ENCODE measurements at regions not wholly inside any gene's neighbourhood (a gene's known extent, or its start where the extent isn't known, plus 50 kb on each side); places are given as distances from the start of the nearest gene placed in this dataset.
"Not testable (repeated sequence)": the region's sequence is repeated elsewhere in the genome, so short reads cannot be mapped to it uniquely, and the experiment has no call there.

DNA sequence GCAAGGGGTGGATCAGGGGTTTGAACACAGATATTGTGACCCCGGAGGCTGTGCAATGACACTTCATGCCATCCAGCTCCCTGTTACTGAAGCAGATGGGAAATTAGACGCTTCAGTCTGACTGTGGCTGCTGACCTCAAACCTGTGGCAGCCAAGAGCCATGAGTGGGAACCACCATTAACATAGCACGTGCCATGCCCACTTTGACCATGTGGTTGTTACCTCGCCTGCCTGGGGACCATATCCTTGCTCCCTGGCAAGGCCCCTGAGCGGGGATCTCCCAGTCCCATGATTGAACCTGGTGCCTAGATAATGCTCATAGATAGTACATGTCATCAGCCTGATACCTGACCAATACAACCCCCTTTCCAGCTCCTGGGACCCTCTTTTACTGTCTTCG, 68.9 kb downstream of the CYP26B1 start:
- no peak for TF ChIP-seq ZFX (IDR thresholded peaks at IDR 0.05; ENCODE audit: borderline replicate concordance)
- TF ChIP-seq CTCF (IDR thresholded peaks at IDR 0.05), result no peak
- no peak overlapping the region for H3K27ac ChIP-seq

DNA sequence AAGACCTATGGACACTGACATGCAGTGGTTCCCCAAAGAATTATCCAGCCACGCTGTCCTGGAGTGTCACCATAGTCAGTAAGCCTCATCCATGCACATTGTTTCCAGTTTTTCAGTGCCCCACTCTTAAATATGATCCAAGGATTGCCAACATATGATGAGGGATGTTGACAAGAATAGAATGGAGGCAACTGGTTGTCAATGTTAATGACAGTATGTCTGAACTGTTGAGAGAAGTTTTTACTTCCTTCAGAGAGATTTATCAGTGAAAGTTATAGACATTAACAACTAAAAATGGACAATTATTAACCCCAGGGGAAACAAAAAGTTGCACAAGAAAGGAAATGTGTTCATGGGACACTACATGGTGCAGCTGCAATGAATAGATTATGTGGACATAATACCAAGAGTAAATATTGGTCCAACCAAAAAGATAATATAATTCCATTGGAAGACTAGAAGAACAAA, 69.9 kb downstream of the CYP26B1 start:
- TF ChIP-seq CTCF (IDR thresholded peaks at IDR 0.05) (no peak), ZFX (IDR thresholded peaks at IDR 0.05; ENCODE audit: borderline replicate concordance) (no peak)
- H3K27ac ChIP-seq, result no peak overlapping the region

DNA sequence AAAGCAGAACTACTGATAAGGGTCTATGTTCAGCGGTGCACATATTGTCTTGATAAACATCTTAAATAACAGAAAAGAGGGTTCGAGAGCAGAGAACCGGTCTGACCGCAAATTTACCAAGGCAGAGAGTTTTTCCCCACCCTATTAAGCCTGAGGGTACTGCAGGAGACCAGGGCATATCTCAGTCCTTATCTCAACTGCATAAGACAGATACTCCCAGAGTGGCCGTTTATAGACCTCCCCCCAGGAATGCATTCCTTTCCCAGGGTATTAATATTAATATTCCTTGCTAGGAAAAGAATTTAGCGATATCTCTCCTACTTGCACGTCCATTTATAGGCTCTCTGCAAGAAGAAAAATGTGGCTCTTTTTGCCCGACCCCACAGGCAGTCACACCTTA, 74.3 kb downstream of the CYP26B1 start:
- H3K27ac ChIP-seq, result not testable (repeated sequence)

- H3K27ac ChIP-seq, result not testable (repeated sequence)
These were observed 83.5 kb downstream of the CYP26B1 start for GRCh38 chr2:72064197-72064596.

- no peak for TF ChIP-seq ZFX (IDR thresholded peaks at IDR 0.05; ENCODE audit: borderline replicate concordance)
- H3K27ac ChIP-seq, result no peak overlapping the region
These were observed 85.3 kb downstream of the CYP26B1 start for GRCh38 chr2:72062336-72062735.

GRCh38 chr2:72057308-72057707, 90.4 kb downstream of the CYP26B1 start:
- TF ChIP-seq CTCF (IDR thresholded peaks at IDR 0.05), result no peak
- TF ChIP-seq ZFX (IDR thresholded peaks at IDR 0.05; ENCODE audit: borderline replicate concordance), result no peak
- H3K27ac ChIP-seq, result no peak overlapping the region

DNA sequence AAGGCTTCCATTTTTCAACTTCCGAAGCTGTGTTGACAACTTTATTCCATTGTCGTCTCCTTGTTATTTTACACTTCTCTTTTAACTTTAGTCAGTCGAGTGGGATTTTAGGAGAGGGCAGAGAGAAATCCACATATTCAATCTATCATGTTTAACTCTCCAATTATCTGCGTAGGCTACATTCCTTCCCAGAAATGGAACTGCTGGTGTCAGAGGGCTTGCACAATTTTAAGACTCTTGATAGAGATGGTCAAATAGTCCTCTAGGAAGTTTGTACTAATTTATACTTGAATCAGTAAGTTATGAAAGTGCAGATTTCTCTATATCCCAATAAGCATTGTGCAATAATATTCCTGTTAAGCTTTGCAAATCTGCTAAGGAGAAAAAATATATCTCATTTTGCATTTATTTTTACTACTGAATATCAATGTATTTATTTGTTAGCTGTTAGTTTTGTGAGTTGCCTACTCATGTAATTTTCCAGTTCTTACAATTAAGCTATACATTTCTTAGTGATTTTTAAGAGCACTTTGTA, 95.6 kb downstream of the CYP26B1 start:
- H3K27ac ChIP-seq, result no peak overlapping the region
- TF ChIP-seq CTCF (IDR thresholded peaks at IDR 0.05) (no peak), ZFX (IDR thresholded peaks at IDR 0.05; ENCODE audit: borderline replicate concordance) (no peak)

DNA sequence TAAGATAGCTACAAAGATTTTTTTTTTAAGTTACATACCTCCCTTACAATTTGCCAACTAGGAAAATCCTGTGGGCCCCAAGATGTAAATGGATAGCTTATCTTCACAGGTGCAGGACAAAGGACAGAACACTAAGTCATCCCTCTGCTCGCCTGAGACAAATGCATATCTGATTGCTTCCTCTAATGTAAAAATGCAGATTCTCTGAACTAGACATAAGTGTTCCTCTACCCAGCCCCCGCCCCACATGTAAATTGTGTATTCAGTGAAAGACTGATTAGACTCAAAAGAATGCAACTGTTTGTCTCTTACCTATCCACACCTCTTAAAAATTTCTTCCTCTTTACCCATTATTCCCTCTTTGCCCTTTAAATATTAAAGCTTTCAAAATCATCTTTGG, 96.5 kb downstream of the CYP26B1 start:
- H3K27ac ChIP-seq, result no peak overlapping the region
- TF ChIP-seq ZFX (IDR thresholded peaks at IDR 0.05; ENCODE audit: borderline replicate concordance) (no peak), CTCF (IDR thresholded peaks at IDR 0.05) (no peak)

DNA sequence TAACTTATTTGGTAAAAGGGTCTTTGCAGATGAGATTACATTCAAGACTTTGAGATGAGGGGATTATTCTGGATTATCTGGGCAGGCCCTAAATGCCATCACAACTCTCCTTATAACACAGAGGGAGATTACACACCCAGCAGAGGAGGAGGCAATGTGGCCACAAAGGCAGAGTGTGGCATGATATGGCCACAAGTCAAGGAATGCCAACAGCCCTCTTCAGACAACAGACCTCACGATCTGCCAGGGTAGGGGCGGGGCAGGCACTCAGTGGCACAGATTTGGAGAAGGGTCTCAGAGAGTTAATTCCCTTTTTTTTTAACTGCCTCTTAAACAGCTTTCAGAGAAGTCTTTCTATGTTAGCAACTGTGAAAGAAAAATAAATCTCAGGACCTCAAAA, 96.9 kb downstream of the CYP26B1 start:
- no peak overlapping the region for H3K27ac ChIP-seq
- TF ChIP-seq ZFX (IDR thresholded peaks at IDR 0.05; ENCODE audit: borderline replicate concordance) (no peak), CTCF (IDR thresholded peaks at IDR 0.05) (no peak)
